NOMO-1 treated with DMSO at 0.1 percent for 48 hours (cell line): ENCODE measurements at regions not wholly inside any gene's neighbourhood (a gene's known extent, or its start where the extent isn't known, plus 50 kb on each side); places are given as distances from the start of the nearest gene placed in this dataset.
"Not testable (repeated sequence)": the region's sequence is repeated elsewhere in the genome, so short reads cannot be mapped to it uniquely, and the experiment has no call there.

Experiments
- DNase-seq: peaks from one replicate; lab custom pipeline; 2025; ENCODE audit not compliant: unreplicated experiment; lab: John Stamatoyannopoulos, UW

- no peak for DNase-seq
Observed at GRCh38 chr17:53765609-53766008, 57.1 kb upstream of the KIF2B start.

- no peak for DNase-seq
Observed at GRCh38 chr17:53765129-53765528, 57.6 kb upstream of the KIF2B start.

- no peak for DNase-seq
Observed at GRCh38 chr17:53757559-53757958, 65.2 kb upstream of the KIF2B start.

DNA sequence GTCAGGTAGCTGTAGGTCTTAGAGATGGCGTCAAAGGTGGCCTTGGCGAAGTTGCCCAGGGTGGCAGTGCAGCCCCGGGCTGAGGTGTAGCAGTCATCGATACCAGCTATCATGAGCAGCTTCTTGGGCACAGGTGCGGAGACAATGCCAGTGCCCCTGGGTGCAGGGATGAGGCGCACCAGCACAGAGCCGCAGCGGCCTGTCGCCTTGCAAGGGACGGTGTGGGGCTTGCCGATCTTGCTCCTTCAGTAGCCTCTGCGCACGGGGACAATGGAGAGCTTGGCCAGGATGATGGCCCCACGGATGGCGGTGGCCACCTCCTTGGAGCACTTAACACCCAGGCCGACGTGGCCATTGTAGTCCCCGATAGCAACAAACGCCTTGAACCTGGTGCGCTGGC, 65.6 kb upstream of the KIF2B start:
- not testable (repeated sequence) for DNase-seq

DNA sequence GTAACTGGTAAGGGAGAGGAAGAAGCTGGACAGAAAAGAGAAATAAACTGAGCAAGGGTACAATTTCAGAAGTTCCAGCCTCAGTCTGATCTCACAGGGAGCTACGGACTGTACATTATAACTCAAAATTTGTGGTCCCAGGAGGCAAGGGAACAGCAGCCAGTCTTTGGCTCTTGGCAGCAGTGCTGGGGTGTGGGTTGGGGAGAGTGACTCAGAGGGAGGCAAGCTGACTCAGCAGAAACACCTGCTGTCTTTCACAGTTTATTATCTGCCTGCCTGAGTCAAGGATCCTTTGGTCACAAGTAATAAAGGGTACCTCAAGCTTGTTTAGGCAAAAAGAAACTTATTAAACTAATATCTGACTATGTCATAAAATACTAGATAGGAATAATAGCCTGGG, 73.5 kb upstream of the KIF2B start:
- no peak for DNase-seq

GRCh38 chr17:53748159-53748820, 74.4 kb upstream of the KIF2B start:
- DNase-seq: not testable (repeated sequence)

DNA sequence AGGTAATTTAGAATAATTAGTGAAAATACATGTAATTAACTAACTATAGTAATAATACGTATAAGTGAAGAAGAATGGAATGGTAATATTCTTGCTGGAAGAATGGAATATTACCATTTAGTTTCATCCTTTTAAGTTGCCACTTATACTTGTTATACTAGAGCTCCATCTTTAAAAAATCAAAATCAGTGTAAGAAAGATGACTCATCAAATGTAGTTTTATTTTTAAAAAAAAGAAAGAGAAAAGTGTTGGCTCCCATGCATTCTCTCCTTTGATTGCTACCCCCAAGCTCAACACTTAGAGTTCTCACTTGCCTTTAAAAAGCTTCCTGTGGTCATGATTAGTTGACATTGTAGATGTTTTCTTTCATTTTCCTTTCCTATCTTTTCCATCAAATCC, 82.4 kb upstream of the KIF2B start:
- no peak for DNase-seq

DNA sequence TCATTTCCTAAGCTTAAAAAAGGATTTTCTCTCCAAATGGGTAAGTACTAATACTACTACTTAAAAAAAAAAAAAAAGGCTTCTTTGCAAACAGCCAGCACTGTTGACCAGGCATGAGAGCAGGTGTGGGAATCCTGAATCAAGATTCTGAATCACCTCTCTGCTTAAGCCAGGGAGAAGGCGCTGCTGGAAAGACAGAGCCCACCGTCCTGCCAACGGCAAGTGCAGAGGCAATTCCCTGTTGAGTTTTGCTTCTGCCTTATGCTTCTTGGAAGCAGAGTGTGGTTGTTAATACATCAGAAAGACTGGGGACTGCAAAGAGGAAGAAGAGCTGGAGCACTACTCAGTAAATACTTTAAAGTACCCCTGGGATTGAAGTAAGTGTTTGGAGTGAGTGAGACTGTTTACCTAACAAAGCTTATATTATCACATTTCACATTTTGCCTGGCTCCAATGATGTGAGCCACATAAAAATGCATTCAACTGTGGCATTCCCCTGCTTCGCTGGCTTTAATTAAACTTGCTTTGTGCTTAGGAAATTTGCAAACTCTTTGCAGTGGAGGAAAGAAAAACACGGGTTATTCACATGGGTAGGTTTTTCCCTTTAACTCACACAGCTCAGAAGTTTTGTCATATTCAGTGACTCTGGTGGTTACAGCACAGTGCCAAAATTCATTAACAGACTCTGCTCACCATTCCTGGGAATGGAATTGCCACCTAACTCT, 86.0 kb upstream of the KIF2B start:
- DNase-seq: no peak

GRCh38 chr17:53724726-53725125, 98.0 kb upstream of the KIF2B start:
- no peak for DNase-seq

GRCh38 chr17:53722407-53722806, 100.3 kb upstream of the KIF2B start:
- DNase-seq: no peak

GRCh38 chr17:53721101-53721500, 101.6 kb upstream of the KIF2B start:
- no peak for DNase-seq

- DNase-seq: no peak
Observed at GRCh38 chr17:53719229-53719628, 103.5 kb upstream of the KIF2B start.

DNA sequence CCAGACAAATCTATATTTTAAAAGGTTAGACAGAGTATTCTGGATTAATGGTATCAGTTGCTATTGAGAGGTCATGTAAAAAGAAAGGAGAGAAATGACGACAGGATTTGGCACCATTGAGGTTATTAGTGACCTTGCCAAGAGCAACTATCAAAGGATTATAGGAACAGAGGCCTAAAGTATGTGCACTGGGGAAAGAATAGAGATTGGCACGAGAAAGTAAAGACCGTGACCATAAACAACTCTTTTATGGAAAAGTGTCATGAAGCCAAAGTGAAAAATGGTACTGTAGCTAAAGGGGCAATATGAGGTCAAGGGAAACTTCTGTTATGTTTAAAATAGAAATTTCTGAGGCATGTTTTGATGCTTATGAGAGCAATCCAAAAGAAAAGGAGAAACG, 115.2 kb upstream of the KIF2B start:
- DNase-seq: no peak

DNA sequence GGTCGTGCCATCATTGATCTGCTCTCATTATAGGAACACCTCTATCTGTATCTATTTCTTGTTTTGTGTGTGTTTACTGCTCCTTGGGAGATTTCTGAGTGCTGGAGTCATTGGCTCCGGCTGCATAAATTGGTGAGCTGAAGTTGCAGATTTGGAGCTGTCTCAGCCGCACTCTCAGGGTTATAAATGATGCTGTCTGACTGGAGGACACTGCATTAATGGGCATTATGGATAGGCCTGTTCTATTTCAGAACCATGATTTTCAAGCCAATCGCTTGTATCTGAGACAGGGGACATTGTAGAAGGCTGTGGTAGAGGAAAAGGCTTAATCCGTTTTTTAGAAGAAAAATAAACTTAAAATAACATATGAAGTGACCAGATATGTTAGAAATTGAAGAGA, 126.4 kb upstream of the KIF2B start:
- no peak for DNase-seq

DNA sequence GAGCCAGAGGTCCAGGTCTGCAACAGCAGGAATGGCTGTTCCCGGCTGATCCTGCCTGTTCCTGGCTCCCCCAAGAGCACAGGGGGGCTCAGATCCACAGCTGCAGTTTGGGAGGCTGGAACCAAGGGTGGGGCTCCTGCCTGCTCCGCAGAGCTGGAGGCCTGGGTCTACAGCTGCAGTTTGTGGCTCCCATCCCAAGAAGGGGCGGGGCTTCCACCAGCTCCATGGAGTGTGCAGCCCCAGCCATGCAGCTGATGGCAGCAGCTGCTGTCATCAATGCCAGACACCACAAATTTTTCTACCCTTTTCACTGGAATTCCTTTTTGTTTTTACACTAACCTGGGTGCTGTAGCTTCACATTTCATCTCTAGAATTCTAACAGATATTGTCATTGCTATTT, 135.4 kb upstream of the KIF2B start:
- DNase-seq: no peak

GRCh38 chr17:53680745-53681144, 142.0 kb upstream of the KIF2B start:
- DNase-seq: no peak

DNA sequence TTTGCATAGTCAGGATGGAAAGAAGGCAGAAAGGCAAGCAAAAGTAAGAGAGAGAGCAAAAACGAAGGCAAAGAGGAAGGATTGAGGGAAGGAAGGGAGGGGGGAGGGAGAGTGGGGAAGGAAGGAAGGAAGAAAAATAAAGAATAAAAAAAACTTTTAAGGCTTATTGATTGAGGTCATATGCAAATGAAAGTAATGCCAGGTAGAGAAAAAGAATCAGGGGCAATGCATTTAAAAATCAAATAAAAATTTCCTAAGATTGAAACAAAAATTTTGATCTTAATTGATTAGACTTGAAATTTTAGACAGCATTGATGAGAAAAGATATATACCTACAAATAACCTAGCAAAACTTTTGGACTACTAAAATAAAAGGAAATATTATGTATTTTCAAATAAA, 153.9 kb upstream of the KIF2B start:
- no peak for DNase-seq

DNA sequence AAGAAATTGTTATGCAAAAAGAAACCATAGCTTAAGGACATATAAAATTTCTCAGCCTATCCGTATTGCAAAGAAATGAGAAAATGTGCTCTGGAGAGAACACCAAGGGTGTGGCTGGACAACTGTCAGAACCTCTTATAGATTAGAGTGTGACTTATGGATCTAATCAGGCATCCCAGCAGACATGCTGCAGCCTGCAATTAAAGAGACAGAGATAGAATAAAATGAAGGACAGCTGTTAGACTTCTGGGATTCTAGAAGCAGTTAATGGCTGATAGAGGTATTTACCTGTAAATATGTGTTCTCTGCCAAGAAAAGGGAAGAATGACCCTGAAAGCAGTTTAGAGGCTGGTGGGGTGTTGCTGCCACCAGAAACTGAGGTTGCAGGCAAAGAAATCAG, 160.1 kb upstream of the KIF2B start:
- no peak for DNase-seq

DNA sequence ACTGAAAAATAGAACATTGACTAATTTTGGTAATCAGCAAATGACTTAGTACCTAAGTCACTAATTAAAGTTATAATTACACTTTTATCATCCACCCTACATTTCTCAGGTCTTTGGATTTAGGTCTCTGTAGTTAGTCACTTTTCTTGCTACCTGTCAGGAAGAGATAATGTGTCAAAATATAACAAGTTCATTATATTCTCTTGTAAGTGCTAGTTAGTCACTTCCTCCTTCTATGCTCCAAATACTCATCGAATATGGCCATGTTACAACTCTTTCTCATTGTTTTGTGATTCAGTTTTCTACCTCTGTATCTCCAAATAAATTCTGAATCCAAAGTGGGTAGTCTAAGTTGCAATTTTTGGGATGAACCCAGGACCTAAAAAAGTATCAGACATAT, 163.5 kb upstream of the KIF2B start:
- no peak for DNase-seq

DNA sequence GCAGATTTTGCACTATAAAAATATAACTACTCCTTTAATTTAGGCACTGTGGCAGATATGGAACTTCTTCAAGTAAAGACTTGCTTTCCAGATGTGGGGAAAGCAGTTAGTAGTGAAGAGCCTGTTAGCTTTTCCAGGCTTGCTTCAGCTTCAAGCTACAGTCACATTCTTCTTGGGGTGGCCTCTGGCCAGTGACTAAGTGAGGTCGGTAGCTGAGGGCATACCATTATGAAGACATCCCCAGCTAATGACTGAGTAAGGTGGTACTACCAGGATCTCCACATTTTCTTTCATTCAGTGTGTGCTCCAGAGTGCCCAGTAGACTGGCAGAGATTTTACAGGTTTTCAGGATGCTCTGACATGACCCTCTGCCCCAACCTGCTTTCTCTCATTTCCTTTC, 167.1 kb upstream of the KIF2B start:
- no peak for DNase-seq

DNA sequence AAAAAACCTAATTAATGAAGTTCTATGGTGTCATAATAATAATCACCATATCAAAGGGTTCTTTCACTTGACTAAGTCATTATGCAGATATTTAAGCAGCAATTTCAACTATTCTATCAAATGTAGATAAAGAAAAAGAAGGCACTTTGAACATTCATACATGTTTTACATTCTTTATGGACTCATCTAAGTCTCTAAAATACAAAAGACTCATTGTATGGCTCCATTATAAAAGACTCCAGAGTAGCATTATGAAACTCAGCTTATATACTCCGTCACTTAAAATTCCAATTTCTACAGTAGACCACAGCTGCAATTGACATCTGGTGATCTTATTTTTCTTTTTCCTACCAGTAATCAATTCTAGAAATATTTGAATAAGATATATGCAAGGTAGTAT, 173.5 kb upstream of the KIF2B start:
- DNase-seq: no peak

DNA sequence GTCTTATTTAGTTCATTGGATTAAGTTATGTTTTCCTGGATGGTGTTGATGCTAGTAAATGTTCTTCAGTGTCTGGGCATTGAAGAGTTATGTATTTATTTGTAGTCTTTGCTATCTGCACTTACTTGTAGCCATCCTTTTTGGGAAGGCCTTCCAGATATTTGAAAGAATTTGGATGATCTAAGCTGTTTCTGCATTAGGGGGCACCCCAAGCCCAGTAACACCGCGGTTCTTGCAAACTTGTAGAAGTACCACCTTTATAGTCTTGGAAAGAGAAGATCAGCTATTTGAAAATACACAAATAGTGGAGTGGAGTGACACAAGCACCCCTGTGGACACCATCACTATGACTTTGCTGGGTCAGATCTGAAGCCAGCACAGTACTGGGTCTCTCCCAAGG, 175.9 kb upstream of the KIF2B start:
- no peak for DNase-seq

DNA sequence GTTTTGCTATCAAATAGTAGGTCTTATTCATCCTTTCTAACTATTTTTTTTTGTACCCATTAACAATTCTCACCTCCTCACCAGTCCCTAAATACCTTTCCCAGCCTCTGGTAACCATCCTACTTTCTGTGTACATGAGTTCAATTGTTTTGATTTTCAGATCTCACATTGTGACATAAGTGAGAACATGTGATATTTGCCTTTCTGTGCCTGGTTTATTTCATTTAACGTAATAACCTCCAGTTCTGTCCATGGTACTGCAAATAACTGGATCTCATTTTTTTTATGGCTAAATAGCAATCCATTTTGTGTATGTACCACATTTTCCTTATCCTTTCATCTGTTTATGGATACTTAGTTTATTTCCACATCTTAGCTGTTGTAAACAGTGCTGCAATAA, 181.9 kb upstream of the KIF2B start:
- no peak for DNase-seq
